Trophoblast cell (in vitro differentiated cells and primary cell): ENCODE measurements at regions not wholly inside any gene's neighbourhood (a gene's known extent, or its start where the extent isn't known, plus 50 kb on each side); places are given as distances from the start of the nearest gene placed in this dataset.

Source experiments
- DNase-seq, 2 donors: peaks; one replicate each; pipeline ENCODE4 v3.0.0-alpha.2; 2016
- H2AFZ ChIP-seq: 2 replicates; pipeline ENCODE4 v1.6.1; 2013; ENCODE audit warnings: low read length, moderate library complexity, mild to moderate bottlenecking; ENCODE audit not compliant: insufficient read depth, poor library complexity
- H2AK5ac ChIP-seq: 2 replicates; pipeline ENCODE4 v1.6.1; 2013; ENCODE audit warnings: mild to moderate bottlenecking, low read length
- H2BK120ac ChIP-seq: 2 replicates; pipeline ENCODE4 v1.6.1; 2013; ENCODE audit warnings: low read length, mild to moderate bottlenecking, moderate library complexity; ENCODE audit not compliant: insufficient read depth, poor library complexity
- H2BK12ac ChIP-seq: 2 replicates; pipeline ENCODE4 v1.6.1; 2013; ENCODE audit warnings: mild to moderate bottlenecking, low read length, moderate library complexity
- H2BK5ac ChIP-seq: 2 replicates; pipeline ENCODE4 v1.6.1; 2013; ENCODE audit warnings: low read length, low read depth, moderate library complexity, mild to moderate bottlenecking; ENCODE audit not compliant: poor library complexity
- H3K14ac ChIP-seq: 2 replicates; pipeline ENCODE4 v1.6.1; 2013; ENCODE audit warnings: mild to moderate bottlenecking, low read length
- H3K18ac ChIP-seq: 2 replicates; pipeline ENCODE4 v1.6.1; 2013; ENCODE audit warnings: mild to moderate bottlenecking, low read length
- H3K23ac ChIP-seq: 2 replicates; pipeline ENCODE4 v1.6.1; 2013; ENCODE audit warnings: low read length
- H3K27ac ChIP-seq: 2 replicates; pipeline ENCODE4 v1.5.1; 2013; ENCODE audit warnings: low read depth, mild to moderate bottlenecking, inconsistent platforms, low read length, moderate library complexity
- H3K27me3 ChIP-seq: 2 replicates; pipeline ENCODE4 v1.6.1; 2013; ENCODE audit warnings: inconsistent platforms, mild to moderate bottlenecking, low read length, moderate library complexity; ENCODE audit not compliant: insufficient read depth
- H3K36me3 ChIP-seq, 2 experiments: 1 replicate in 1 of 2; 2 replicates in 1 of 2; pipeline ENCODE4 v1.6.1; 2013; ENCODE audit warnings: low read length in 2 of 2, mild to moderate bottlenecking in 2 of 2, moderate library complexity in 1 of 2; ENCODE audit not compliant: insufficient read depth in 2 of 2, control insufficient read depth in 1 of 2
- H3K4ac ChIP-seq: 2 replicates; pipeline ENCODE4 v1.6.1; 2013; ENCODE audit warnings: low read depth, mild to moderate bottlenecking, low read length, moderate library complexity
- H3K4me1 ChIP-seq, 2 experiments: 1 replicate in 1 of 2; 2 replicates in 1 of 2; pipeline ENCODE4 v1.6.1; 2013; ENCODE audit warnings: low read length in 2 of 2, mild to moderate bottlenecking in 2 of 2, moderate library complexity in 1 of 2; ENCODE audit not compliant: insufficient read depth in 2 of 2, control insufficient read depth in 1 of 2
- H3K4me2 ChIP-seq: 2 replicates; pipeline ENCODE4 v1.6.1; 2013; ENCODE audit warnings: inconsistent platforms, mild to moderate bottlenecking, low read length, moderate library complexity
- H3K4me3 ChIP-seq: 2 replicates; pipeline ENCODE4 v1.5.1; 2013; ENCODE audit warnings: mild to moderate bottlenecking, low read depth, low read length, inconsistent platforms
- H3K79me1 ChIP-seq: one replicate; pipeline ENCODE4 v1.6.1; 2013; ENCODE audit warnings: low read length
- H3K79me2 ChIP-seq: 2 replicates; pipeline ENCODE4 v1.6.1; 2013; ENCODE audit warnings: low read length, mild to moderate bottlenecking; ENCODE audit not compliant: control insufficient read depth, insufficient read depth, poor library complexity
- H3K9ac ChIP-seq: 2 replicates; pipeline ENCODE4 v1.6.1; 2013; ENCODE audit warnings: mild to moderate bottlenecking, low read length
- H3K9me3 ChIP-seq: 2 replicates; pipeline ENCODE4 v1.6.1; 2013; ENCODE audit warnings: low read depth, mild to moderate bottlenecking, control low read depth, inconsistent platforms, low read length; ENCODE audit not compliant: insufficient read depth
- H4K12ac ChIP-seq: 2 replicates; pipeline ENCODE4 v1.6.1; 2013; ENCODE audit warnings: low read depth, mild to moderate bottlenecking, low read length, moderate library complexity
- H4K8ac ChIP-seq: 2 replicates; pipeline ENCODE4 v1.6.1; 2013; ENCODE audit warnings: low read depth, mild to moderate bottlenecking, low read length, moderate library complexity
- H4K91ac ChIP-seq: one replicate; pipeline ENCODE4 v1.6.1; 2013; ENCODE audit warnings: low read depth, mild to moderate bottlenecking, low read length, moderate library complexity
- WGBS: extraction: QIAGEN DNeasy Blood & Tissue Kit; methylation state at CpG from one replicate; pipeline ENCODE4 v1.1.7; 2013; ENCODE audit warnings: missing lambda C conversion rate; ENCODE audit not compliant: insufficient read length, insufficient coverage; ENCODE audit errors: extremely low coverage; 5-methylcytosine and 5-hydroxymethylcytosine counted together

- no peaks in the 10 kb centered on the region for H3K27me3 ChIP-seq
- WGBS: no CpG with 5 or more reads among the region's 6 CpGs
Observed at GRCh38 chr12:9324782-9325181, 116.6 kb upstream of the PZP start.

GRCh38 chr12:9323144-9323681 is 115.0 kb upstream of the PZP start:
- Histone ChIP-seq H3K9me3 (no peaks in the 10 kb centered on the region), H4K12ac (no peak overlapping the region), H3K79me2 (no peaks in the 10 kb centered on the region), H3K9ac (peak overlapping the region; percentile 52), H3K4me3 (no peak overlapping the region), H3K4ac (no peak overlapping the region), H3K4me2 (no peak overlapping the region), H3K79me1 (no peaks in the 10 kb centered on the region), H4K8ac (no peak overlapping the region), H4K91ac (no peak overlapping the region), H3K23ac (no peak overlapping the region), H2AFZ (no peak overlapping the region), H3K27me3 (no peaks in the 10 kb centered on the region), H2BK12ac (no peak overlapping the region), H3K27ac (no peak overlapping the region), H2BK120ac (no peak overlapping the region), H3K36me3 (no peaks in the 10 kb centered on the region), H3K4me1 (no peaks in the 10 kb centered on the region), H2AK5ac (no peak overlapping the region), H3K14ac (no peak overlapping the region), H3K18ac (no peak overlapping the region), H2BK5ac (no peak overlapping the region)
- no peak for DNase-seq
- WGBS: no CpG with 5 or more reads among the region's 5 CpGs

More at GRCh38 chr12:9324782-9325181, 116.6 kb upstream of the PZP start:
- H3K23ac ChIP-seq: no peak overlapping the region
- no peak overlapping the region for H3K27ac ChIP-seq
- H2BK12ac ChIP-seq: no peak overlapping the region
- H3K36me3 ChIP-seq: no peaks in the 10 kb centered on the region
- no peak overlapping the region for H2BK5ac ChIP-seq
- DNase-seq: no peak
- no peaks in the 10 kb centered on the region for H3K79me1 ChIP-seq
- H4K8ac ChIP-seq: no peak overlapping the region
- H2BK120ac ChIP-seq: no peak overlapping the region
- no peaks in the 10 kb centered on the region for H3K79me2 ChIP-seq
- no peak overlapping the region for H3K14ac ChIP-seq
- H4K91ac ChIP-seq: no peak overlapping the region
- H3K4me3 ChIP-seq: no peak overlapping the region
- H3K9me3 ChIP-seq: no peaks in the 10 kb centered on the region
- H2AK5ac ChIP-seq: no peak overlapping the region
- H3K4ac ChIP-seq: no peak overlapping the region
- no peak overlapping the region for H3K4me2 ChIP-seq
- no peak overlapping the region for H2AFZ ChIP-seq
- H3K4me1 ChIP-seq: no peaks in the 10 kb centered on the region
- H3K18ac ChIP-seq: no peak overlapping the region
- no peak overlapping the region for H3K9ac ChIP-seq
- no peak overlapping the region for H4K12ac ChIP-seq

GRCh38 chr12:9319842-9320173 is 111.6 kb upstream of the PZP start:
- WGBS: no CpG with 5 or more reads among the region's 3 CpGs
- H3K18ac ChIP-seq: no peak overlapping the region
- H2BK120ac ChIP-seq: no peak overlapping the region
- no peaks in the 10 kb centered on the region for H3K36me3 ChIP-seq
- no peaks in the 10 kb centered on the region for H3K79me2 ChIP-seq
- no peak overlapping the region for H4K8ac ChIP-seq
- no peak overlapping the region for H3K14ac ChIP-seq
- no peak overlapping the region for H3K4me3 ChIP-seq
- H4K91ac ChIP-seq: no peak overlapping the region
- no peak overlapping the region for H2AFZ ChIP-seq
- no peak overlapping the region for H2BK12ac ChIP-seq
- no peak overlapping the region for H3K9ac ChIP-seq
- no peak overlapping the region for H4K12ac ChIP-seq
- no peak overlapping the region for H2AK5ac ChIP-seq
- H3K9me3 ChIP-seq: no peaks in the 10 kb centered on the region
- no peak overlapping the region for H2BK5ac ChIP-seq
- no peak for DNase-seq
- no peak overlapping the region for H3K27ac ChIP-seq
- no peaks in the 10 kb centered on the region for H3K79me1 ChIP-seq
- no peak overlapping the region for H3K4ac ChIP-seq
- H3K23ac ChIP-seq: no peak overlapping the region
- no peak overlapping the region for H3K4me2 ChIP-seq
- no peaks in the 10 kb centered on the region for H3K4me1 ChIP-seq
- no peaks in the 10 kb centered on the region for H3K27me3 ChIP-seq

GRCh38 chr12:9319044-9319841 is 111.0 kb upstream of the PZP start:
- Histone ChIP-seq H3K18ac (no peak overlapping the region), H3K14ac (no peak overlapping the region), H4K8ac (no peak overlapping the region), H3K4ac (no peak overlapping the region), H2BK5ac (no peak overlapping the region), H3K4me1 (no peaks in the 10 kb centered on the region), H3K36me3 (no peaks in the 10 kb centered on the region), H3K79me1 (no peaks in the 10 kb centered on the region), H3K4me2 (no peak overlapping the region), H3K79me2 (no peaks in the 10 kb centered on the region), H3K27ac (no peak overlapping the region), H3K9ac (no peak overlapping the region), H4K91ac (no peak overlapping the region), H2AFZ (no peak overlapping the region), H2BK12ac (no peak overlapping the region), H3K23ac (no peak overlapping the region), H3K4me3 (no peak overlapping the region), H3K27me3 (no peaks in the 10 kb centered on the region), H3K9me3 (no peaks in the 10 kb centered on the region), H4K12ac (no peak overlapping the region), H2AK5ac (no peak overlapping the region), H2BK120ac (no peak overlapping the region)
- no peak for DNase-seq
- no CpG with 5 or more reads among the region's 8 CpGs for WGBS
